ENCODE measurements at regions not wholly inside any gene's neighbourhood (a gene's known extent, or its start where the extent isn't known, plus 50 kb on each side); places are given as distances from the start of the nearest gene placed in this dataset.

DNA sequence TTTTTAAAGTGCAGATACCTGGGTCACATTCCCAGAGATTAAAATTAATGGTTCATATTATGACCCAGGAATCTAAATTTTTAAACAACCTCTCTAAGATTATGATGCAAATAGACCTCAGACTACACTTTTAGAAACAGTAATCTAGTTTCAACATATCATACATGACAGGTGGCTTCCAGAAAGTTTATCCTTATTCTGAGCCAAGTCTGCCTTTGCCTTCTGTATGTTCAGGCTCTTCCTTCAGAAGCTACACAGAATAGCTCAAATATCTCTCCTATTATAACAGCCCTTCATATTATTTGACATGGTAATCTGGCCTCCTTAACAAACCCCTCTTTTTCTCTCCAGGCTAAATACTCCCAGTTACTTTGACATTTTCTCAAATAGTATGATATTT lies 101.9 kb downstream of the FZD1 start:
- H3K9me2 ChIP-seq (replicated peaks; ENCODE audit: low read length), result no peaks in the 10 kb centered on the region
- no peaks in the 10 kb centered on the region for H3K4me1 ChIP-seq (ENCODE audit: insufficient read depth, low read length)
- no peaks in the 10 kb centered on the region for H3K9me3 ChIP-seq (ENCODE audit: low read length)
- no peaks in the 10 kb centered on the region for H4K20me1 ChIP-seq (ENCODE audit: low read length)
- no peak overlapping the region for H3K9ac ChIP-seq (ENCODE audit: low read length)
- BruUV-seq (replicated peaks), result no TSS peak
- no peak overlapping the region for H3K4me2 ChIP-seq (ENCODE audit: low read length)
- no peak for DNase-seq
- intact Hi-C loops (cut with micrococcal nuclease), result no loop called here
- H3K4me3 ChIP-seq (ENCODE audit: low read length), result no peak overlapping the region
- no peak overlapping the region for H3K27ac ChIP-seq (ENCODE audit: low read length)
- H2AFZ ChIP-seq (ENCODE audit: low read length), result no peak overlapping the region
- H3K79me2 ChIP-seq (ENCODE audit: low read length), result no peaks in the 10 kb centered on the region
- no peaks in the 10 kb centered on the region; the same call in 1 of the 2 replicates for H3K27me3 ChIP-seq (ENCODE audit: low read length)
- no peaks in the 10 kb centered on the region for H3F3A ChIP-seq (ENCODE audit: low read length, unreplicated experiment)
- POLR2A ChIA-PET (ENCODE audit: unreplicated experiment), result no interaction called here
- no peak for TF ChIP-seq EZH2phosphoT487 (IDR thresholded peaks at IDR 0.05; ENCODE audit: borderline replicate concordance, low read length)
- TF ChIP-seq, protein P1, sequence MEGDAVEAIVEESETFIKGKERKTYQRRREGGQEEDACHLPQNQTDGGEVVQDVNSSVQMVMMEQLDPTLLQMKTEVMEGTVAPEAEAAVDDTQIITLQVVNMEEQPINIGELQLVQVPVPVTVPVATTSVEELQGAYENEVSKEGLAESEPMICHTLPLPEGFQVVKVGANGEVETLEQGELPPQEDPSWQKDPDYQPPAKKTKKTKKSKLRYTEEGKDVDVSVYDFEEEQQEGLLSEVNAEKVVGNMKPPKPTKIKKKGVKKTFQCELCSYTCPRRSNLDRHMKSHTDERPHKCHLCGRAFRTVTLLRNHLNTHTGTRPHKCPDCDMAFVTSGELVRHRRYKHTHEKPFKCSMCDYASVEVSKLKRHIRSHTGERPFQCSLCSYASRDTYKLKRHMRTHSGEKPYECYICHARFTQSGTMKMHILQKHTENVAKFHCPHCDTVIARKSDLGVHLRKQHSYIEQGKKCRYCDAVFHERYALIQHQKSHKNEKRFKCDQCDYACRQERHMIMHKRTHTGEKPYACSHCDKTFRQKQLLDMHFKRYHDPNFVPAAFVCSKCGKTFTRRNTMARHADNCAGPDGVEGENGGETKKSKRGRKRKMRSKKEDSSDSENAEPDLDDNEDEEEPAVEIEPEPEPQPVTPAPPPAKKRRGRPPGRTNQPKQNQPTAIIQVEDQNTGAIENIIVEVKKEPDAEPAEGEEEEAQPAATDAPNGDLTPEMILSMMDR (conservative IDR thresholded peaks at IDR 0.05; ENCODE audit: low read depth, low read length), result no peak
- no peak for TF ChIP-seq EZH2 (IDR thresholded peaks at IDR 0.05; ENCODE audit: low read length, unreplicated experiment)
- no peaks in the 10 kb centered on the region for H3K36me3 ChIP-seq (ENCODE audit: low read depth, low read length)
- ATAC-seq, result no peak
- CTCF ChIA-PET, result no interaction called here

DNA sequence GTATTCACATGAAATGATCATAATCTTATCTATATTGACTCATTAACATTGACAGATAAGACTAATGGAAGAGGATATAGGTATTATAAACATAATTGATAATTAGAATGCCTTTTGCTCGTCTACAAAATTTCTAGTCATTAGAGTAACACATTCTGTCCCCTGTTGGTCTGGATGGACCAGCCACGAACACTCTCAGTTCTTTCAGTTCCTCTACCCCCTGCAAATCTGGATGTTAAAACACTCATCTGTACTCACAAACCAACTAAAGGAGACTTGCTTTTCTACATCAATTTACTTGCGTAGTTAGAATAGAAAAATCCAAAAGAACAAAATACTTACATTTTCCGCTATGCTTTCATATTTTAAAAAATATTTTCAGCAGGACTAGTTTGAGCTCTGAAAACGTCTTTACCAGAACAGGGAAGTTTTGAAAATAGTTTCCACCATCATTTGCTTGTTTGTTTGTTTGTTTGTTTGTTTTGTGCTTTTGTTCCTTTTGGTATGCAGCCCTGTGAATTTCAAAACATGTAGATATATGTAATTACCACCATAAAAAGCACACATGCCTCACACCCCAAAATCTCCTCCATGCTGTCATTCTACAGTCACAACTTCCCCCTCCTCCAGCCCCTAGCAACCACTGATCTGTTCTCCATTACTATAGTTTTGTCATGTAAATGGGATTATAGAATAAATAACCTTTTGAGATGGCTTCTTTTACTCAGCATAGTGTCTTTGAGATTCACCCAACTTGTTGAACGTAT lies 103.8 kb downstream of the FZD1 start:
- BruUV-seq (replicated peaks), result no TSS peak
- Histone ChIP-seq H2AFZ (ENCODE audit: low read length) (no peak overlapping the region), H3K4me2 (ENCODE audit: low read length) (no peak overlapping the region), H3K36me3 (ENCODE audit: low read depth, low read length) (no peaks in the 10 kb centered on the region), H4K20me1 (ENCODE audit: low read length) (no peaks in the 10 kb centered on the region), H3K9ac (ENCODE audit: low read length) (no peak overlapping the region), H3K9me3 (ENCODE audit: low read length) (no peaks in the 10 kb centered on the region), H3F3A (ENCODE audit: low read length, unreplicated experiment) (no peaks in the 10 kb centered on the region), H3K9me2 (replicated peaks; ENCODE audit: low read length) (no peaks in the 10 kb centered on the region), H3K4me1 (ENCODE audit: insufficient read depth, low read length) (no peaks in the 10 kb centered on the region), H3K27ac (ENCODE audit: low read length) (no peak overlapping the region), H3K4me3 (ENCODE audit: low read length) (no peak overlapping the region), H3K79me2 (ENCODE audit: low read length) (no peaks in the 10 kb centered on the region), H3K27me3 (ENCODE audit: low read length) (no peaks in the 10 kb centered on the region; the same call in 1 of the 2 replicates)
- TF ChIP-seq, protein P1 (conservative IDR thresholded peaks at IDR 0.05; ENCODE audit: low read depth, low read length), result no peak
- TF ChIP-seq EZH2phosphoT487 (IDR thresholded peaks at IDR 0.05; ENCODE audit: borderline replicate concordance, low read length) (no peak), EZH2 (IDR thresholded peaks at IDR 0.05; ENCODE audit: low read length, unreplicated experiment) (no peak)
- CTCF ChIA-PET, result no interaction called here
- ATAC-seq (no peak), DNase-seq (no peak)
- intact Hi-C loops (cut with micrococcal nuclease), result no loop called here
- POLR2A ChIA-PET (ENCODE audit: unreplicated experiment), result no interaction called here

DNA sequence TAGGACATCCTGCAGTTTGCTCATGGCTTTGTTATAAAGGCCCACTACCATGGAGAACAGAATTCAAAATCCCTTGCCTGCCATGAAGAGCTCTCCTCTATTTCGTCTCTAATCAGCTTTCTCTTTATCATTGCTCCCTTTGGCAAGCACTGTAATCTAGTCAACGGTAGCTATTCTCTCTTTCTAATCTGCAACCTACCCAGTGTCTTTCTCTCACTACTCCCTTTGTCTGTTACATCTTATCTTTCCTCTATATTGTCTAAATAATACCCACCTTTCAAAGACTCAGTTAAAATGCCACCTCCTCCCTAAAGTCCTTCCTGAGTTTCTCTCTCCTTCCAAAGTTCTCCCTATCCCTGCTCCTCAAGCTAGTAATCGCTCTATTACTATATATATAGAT lies 108.1 kb downstream of the FZD1 start:
- ATAC-seq (no peak), DNase-seq (no peak)
- Histone ChIP-seq H2AFZ (ENCODE audit: low read length) (no peak overlapping the region), H3K27ac (ENCODE audit: low read length) (no peak overlapping the region), H3K4me3 (ENCODE audit: low read length) (no peak overlapping the region), H3K9me3 (ENCODE audit: low read length) (no peaks in the 10 kb centered on the region), H3K27me3 (ENCODE audit: low read length) (no peaks in the 10 kb centered on the region; the same call in 1 of the 2 replicates), H3F3A (ENCODE audit: low read length, unreplicated experiment) (no peaks in the 10 kb centered on the region), H3K4me2 (ENCODE audit: low read length) (no peak overlapping the region), H3K4me1 (ENCODE audit: insufficient read depth, low read length) (no peaks in the 10 kb centered on the region), H3K9ac (ENCODE audit: low read length) (no peak overlapping the region), H3K9me2 (replicated peaks; ENCODE audit: low read length) (no peaks in the 10 kb centered on the region), H4K20me1 (ENCODE audit: low read length) (no peaks in the 10 kb centered on the region), H3K79me2 (ENCODE audit: low read length) (no peaks in the 10 kb centered on the region), H3K36me3 (ENCODE audit: low read depth, low read length) (no peaks in the 10 kb centered on the region)
- POLR2A ChIA-PET (ENCODE audit: unreplicated experiment), result no interaction called here
- CTCF ChIA-PET, result no interaction called here
- intact Hi-C loops (cut with micrococcal nuclease), result no loop called here
- no TSS peak for BruUV-seq (replicated peaks)
- no peak for TF ChIP-seq EZH2phosphoT487 (IDR thresholded peaks at IDR 0.05; ENCODE audit: borderline replicate concordance, low read length)
